Limb (tissue), 2 donors: ENCODE measurements at regions not wholly inside any gene's neighbourhood (a gene's known extent, or its start where the extent isn't known, plus 50 kb on each side); places are given as distances from the start of the nearest gene placed in this dataset.

Experiments
- DNase-seq, 2 donors: peaks; one replicate each; pipeline ENCODE4 v3.0.0-alpha.2; 2016; ENCODE audit errors: extremely low spot score in 2 of 2

GRCh38 chr4:34723605-34724004, 1520.7 kb downstream of the ARAP2 start:
- no peak for DNase-seq

GRCh38 chr4:34724491-34724890, 1519.8 kb downstream of the ARAP2 start:
- no peak for DNase-seq

GRCh38 chr4:34731070-34731469, 1513.2 kb downstream of the ARAP2 start:
- DNase-seq, result no peak

- DNase-seq, result no peak
These were observed 1512.0 kb downstream of the ARAP2 start for GRCh38 chr4:34732176-34732950.

GRCh38 chr4:34733185-34733941, 1511.0 kb downstream of the ARAP2 start:
- DNase-seq, result no peak

- no peak for DNase-seq
These were observed 1477.4 kb downstream of the ARAP2 start for GRCh38 chr4:34766935-34767334.

- peak in 1 of 2 donors; percentile 35 for DNase-seq
These were observed 1476.9 kb downstream of the ARAP2 start for GRCh38 chr4:34767407-34767806.

DNA sequence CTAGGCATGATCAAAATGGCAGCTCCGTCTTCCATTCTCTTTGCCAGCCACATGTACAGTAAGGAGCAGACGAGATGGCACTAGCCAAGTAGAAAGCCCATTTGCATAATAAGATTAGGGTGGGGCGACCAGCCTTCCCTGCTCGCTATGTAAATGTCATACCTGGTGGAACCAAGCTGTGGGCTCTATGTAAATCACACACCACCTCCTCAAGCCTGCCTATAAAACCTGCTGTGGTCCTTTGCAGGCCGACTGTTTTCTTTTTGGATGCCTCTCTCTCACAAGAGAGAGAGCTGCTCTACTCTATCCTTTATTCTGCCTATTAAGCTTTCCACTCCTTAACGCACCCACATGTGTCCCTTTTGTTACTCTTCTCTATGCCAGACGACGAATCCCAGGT, 1472.7 kb downstream of the ARAP2 start:
- DNase-seq, result no peak

GRCh38 chr4:34790131-34790530, 1454.2 kb downstream of the ARAP2 start:
- DNase-seq, result no peak

DNA sequence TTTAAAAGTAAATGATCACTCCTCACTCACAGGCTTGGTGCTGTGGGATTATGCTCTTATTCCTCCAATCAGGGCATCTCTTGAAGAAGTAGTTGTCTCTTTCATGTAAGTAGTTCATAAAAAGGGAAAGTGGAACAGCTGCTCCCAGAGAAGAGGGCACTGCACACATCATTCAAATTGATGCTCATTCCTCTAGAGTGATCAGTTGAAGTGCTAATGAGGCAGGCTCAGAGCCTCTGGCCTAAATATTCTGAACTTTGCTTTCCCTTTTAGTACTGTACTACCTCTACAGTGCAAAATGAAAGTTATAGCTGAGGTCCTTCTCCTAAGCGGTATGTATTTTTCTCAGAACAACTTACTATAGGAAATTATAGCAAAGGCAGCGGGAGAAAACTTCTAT, 1453.1 kb downstream of the ARAP2 start:
- DNase-seq, result no peak

DNA sequence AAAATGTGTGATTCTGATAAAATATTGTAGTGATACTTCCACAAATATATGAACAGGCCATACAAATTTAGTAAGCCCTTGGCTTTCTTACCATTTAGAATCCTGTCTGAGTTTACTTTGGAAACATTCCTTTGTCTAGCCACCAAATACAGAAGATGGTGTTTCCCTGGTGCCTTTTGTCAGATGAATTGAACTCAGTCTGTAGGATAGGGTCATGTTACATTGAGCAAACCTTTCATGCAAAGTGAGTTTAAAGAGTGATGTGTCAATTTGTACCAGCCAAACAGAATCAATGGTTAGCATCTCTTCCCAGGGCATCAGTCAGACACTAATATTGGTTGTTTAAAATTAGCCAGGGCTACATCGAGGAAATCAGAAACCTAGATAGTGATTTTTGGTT, 1443.4 kb downstream of the ARAP2 start:
- no peak for DNase-seq

DNA sequence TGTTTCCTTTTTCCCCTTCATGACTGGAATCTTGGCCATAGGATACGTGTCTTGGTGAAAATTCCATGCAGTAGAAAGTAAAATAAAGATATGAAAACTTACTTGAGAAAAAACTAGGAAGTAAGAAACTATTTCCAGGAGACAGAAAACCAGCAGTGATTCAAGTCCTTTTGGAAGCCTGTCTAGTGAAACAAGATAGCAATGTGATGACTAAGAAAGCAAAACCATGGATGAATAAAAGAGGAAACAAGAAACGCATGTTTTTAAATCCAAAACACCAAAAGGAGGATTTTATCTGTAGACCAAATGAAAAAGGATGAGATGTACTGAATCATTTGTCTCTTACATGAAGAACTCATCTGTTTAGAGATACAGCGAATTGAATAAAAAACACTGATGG, 1430.0 kb downstream of the ARAP2 start:
- DNase-seq, result no peak

GRCh38 chr4:34824515-34824914, 1419.8 kb downstream of the ARAP2 start:
- DNase-seq, result no peak

- DNase-seq, result no peak
These were observed 1417.7 kb downstream of the ARAP2 start for GRCh38 chr4:34826660-34827059.

DNA sequence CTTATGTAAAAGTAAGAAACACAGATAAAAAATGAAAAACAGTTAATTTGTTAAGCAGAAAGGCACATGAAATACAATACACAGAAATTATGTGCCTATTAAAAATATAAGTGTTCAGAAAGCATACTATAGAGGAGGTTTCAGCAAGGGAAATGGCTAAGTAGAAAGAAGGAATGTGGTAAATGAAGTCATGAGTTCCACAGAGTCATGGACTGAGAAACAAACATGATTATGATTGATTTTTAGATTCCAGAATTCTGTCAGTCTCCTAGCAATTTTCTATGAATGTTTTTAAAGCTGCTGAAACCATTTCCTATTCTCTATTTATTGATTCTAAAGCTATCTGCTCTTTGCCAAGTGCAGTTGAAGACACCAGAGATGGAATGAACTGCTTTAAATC, 1398.4 kb downstream of the ARAP2 start:
- DNase-seq, result peak in 1 of 2 donors; percentile 49

- DNase-seq, result no peak
These were observed 1393.9 kb downstream of the ARAP2 start for GRCh38 chr4:34850421-34850820.

GRCh38 chr4:34850968-34851367, 1393.3 kb downstream of the ARAP2 start:
- DNase-seq, result peak in 1 of 2 donors; percentile 73

- DNase-seq, result peak in 1 of 2 donors; percentile 21
These were observed 1392.9 kb downstream of the ARAP2 start for GRCh38 chr4:34851411-34851810.

- no peak for DNase-seq
These were observed 1389.9 kb downstream of the ARAP2 start for GRCh38 chr4:34854451-34854850.

DNA sequence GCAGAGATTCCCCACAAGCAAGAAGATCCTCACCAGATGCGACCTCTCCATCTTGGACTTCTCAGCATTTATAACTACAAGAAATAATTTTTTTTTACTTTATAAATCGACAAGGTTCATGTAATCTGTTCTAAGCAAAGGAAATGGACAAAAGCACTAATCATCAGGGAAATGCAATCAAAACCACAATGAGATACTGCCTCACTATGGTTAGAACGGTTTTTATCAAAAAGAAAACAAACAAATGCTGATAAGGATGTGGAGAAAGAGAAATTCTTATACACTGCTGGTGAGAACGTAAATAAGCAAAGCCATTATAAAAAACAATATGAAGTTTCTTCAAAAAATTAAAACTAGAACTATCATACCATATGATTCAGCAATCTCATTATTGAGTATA, 1382.6 kb downstream of the ARAP2 start:
- no peak for DNase-seq

GRCh38 chr4:34878961-34879360, 1365.4 kb downstream of the ARAP2 start:
- no peak for DNase-seq

DNA sequence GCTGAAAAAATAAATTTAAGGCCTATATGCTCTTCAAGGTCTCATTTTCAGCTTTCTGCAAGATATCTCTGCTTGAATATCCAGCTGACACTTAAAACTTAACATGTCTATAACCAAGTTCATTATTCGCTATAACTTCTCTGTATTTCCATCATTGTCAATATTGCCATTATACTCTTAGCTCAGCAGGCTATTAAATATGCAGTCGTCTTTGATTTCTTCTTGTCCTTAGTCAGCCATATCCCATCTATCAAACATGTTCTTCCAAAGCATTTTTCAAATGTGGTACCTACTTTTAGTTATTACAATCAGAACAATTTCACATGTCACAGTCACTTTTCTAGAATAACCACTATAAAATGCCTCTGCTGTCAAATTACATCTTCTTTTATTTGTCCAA, 1364.1 kb downstream of the ARAP2 start:
- DNase-seq, result no peak

DNA sequence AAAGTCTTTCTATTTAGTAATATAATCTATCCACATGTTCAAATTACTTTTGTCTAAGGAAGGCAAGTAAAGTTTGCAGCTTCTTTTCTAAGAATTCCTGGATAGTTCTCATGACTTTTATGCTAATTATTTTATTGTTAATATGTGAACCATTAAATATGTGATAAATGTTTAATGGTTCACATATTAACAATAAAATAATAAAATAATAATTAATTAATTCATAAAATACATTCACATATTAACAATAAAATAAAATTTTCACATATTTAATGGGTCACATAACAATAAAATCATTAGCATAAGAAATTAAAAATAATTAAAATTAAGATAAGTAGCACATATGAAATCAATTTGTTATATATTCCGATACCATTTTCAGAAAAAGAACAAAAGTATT, 1352.4 kb downstream of the ARAP2 start:
- no peak for DNase-seq
